ENCODE measurements at regions not wholly inside any gene's neighbourhood (a gene's known extent, or its start where the extent isn't known, plus 50 kb on each side); places are given as distances from the start of the nearest gene placed in this dataset.

DNA sequence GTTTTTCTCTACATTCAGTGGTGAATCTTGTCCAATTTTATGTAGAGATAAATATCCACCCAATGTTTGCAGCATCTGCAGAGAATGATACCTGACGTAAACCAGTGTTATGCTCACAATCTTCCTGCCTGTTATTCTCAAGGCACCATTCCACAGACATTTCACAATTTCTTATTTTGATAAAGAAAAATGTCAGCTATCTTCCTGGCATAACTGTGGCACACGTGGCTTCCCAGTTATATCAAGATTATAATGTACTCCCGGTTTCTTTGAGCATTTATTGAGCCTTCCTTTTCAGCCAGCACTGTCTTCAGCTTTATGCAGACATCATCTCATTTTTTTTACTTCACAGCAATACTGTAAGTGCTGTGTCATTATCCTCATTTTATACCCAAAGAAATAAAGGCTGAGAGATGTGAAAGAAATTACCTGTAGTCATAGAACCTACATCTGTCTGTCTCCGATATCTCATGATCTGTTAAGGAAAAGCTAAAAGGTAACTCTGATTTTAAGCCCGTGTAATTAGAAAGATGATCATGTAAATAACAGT, 1300.8 kb upstream of the TENM3 start:
- Histone ChIP-seq H3K36me3 (ENCODE audit: control insufficient read depth, insufficient read depth, low read length) (no peaks in the 10 kb centered on the region), H3K27me3 (replicated peaks; ENCODE audit: control insufficient read depth, insufficient read depth, low read length) (no peaks in the 10 kb centered on the region), H3K4me3 (ENCODE audit: low read depth, low read length) (no peak overlapping the region), H3K9me3 (no peaks in the 10 kb centered on the region), H3K4me1 (no peaks in the 10 kb centered on the region)
- CTCF ChIA-PET: no interaction called here
- no peak for DNase-seq
- POLR2A ChIA-PET: no interaction called here
- intact Hi-C loops (cut with micrococcal nuclease; ENCODE audit: unreplicated experiment): no loop called here
- Mint-ChIP-seq H3K9me3 (ENCODE audit: unreplicated experiment) (no peaks in the 10 kb centered on the region), H3K27me3 (ENCODE audit: insufficient read depth, unreplicated experiment) (no peaks in the 10 kb centered on the region), H3K27ac (ENCODE audit: unreplicated experiment) (no peak overlapping the region), H3K36me3 (ENCODE audit: insufficient read depth, unreplicated experiment) (no peaks in the 10 kb centered on the region), H3K4me3 (ENCODE audit: unreplicated experiment) (no peak overlapping the region), H3K4me1 (ENCODE audit: low read depth, unreplicated experiment) (no peaks in the 10 kb centered on the region)
- no TSS peak for BruUV-seq (replicated peaks)
- TF ChIP-seq, protein P1, sequence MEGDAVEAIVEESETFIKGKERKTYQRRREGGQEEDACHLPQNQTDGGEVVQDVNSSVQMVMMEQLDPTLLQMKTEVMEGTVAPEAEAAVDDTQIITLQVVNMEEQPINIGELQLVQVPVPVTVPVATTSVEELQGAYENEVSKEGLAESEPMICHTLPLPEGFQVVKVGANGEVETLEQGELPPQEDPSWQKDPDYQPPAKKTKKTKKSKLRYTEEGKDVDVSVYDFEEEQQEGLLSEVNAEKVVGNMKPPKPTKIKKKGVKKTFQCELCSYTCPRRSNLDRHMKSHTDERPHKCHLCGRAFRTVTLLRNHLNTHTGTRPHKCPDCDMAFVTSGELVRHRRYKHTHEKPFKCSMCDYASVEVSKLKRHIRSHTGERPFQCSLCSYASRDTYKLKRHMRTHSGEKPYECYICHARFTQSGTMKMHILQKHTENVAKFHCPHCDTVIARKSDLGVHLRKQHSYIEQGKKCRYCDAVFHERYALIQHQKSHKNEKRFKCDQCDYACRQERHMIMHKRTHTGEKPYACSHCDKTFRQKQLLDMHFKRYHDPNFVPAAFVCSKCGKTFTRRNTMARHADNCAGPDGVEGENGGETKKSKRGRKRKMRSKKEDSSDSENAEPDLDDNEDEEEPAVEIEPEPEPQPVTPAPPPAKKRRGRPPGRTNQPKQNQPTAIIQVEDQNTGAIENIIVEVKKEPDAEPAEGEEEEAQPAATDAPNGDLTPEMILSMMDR (IDR thresholded peaks at IDR 0.05; ENCODE audit: insufficient read depth in 1 of 2, low read depth in 1 of 2, low read length in 1 of 2, severe bottlenecking in 1 of 2, unreplicated experiment in 1 of 2): no peak

DNA sequence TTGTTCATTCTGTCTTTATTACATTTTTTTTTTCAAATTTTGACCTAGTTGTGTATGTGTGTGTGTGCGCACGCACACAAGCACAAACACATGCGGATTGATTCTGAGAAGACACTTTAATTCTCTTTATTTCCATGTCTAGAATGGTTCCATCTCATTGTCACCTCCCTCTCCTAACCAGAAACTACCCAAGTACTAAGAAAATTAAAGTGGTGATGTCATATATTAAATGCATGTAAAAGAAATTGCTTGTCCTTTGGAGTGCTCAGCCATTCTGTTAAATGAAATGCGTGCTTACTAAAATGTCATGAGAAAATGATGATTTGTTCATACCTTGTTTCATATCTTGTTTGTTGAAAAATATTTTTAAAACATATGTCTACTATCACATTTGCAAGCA, 1297.0 kb upstream of the TENM3 start:
- Mint-ChIP-seq H3K9me3 (ENCODE audit: unreplicated experiment) (no peaks in the 10 kb centered on the region), H3K36me3 (ENCODE audit: insufficient read depth, unreplicated experiment) (no peaks in the 10 kb centered on the region), H3K27me3 (ENCODE audit: insufficient read depth, unreplicated experiment) (no peaks in the 10 kb centered on the region), H3K27ac (ENCODE audit: unreplicated experiment) (no peak overlapping the region), H3K4me3 (ENCODE audit: unreplicated experiment) (no peak overlapping the region), H3K4me1 (ENCODE audit: low read depth, unreplicated experiment) (no peaks in the 10 kb centered on the region)
- POLR2A ChIA-PET: no interaction called here
- Histone ChIP-seq H3K27me3 (replicated peaks; ENCODE audit: control insufficient read depth, insufficient read depth, low read length) (no peaks in the 10 kb centered on the region), H3K4me3 (ENCODE audit: low read depth, low read length) (no peak overlapping the region), H3K36me3 (ENCODE audit: control insufficient read depth, insufficient read depth, low read length) (no peaks in the 10 kb centered on the region), H3K4me1 (no peaks in the 10 kb centered on the region), H3K9me3 (no peaks in the 10 kb centered on the region)
- TF ChIP-seq, protein P1 (IDR thresholded peaks at IDR 0.05; ENCODE audit: insufficient read depth in 1 of 2, low read depth in 1 of 2, low read length in 1 of 2, severe bottlenecking in 1 of 2, unreplicated experiment in 1 of 2): no peak
- CTCF ChIA-PET: no interaction called here
- DNase-seq: no peak
- intact Hi-C loops (cut with micrococcal nuclease; ENCODE audit: unreplicated experiment): loop anchor here (5.0 kb wide), 1 partner anchor 279 kb away; no protein-coding TSS in a partner anchor
- no TSS peak for BruUV-seq (replicated peaks)

DNA sequence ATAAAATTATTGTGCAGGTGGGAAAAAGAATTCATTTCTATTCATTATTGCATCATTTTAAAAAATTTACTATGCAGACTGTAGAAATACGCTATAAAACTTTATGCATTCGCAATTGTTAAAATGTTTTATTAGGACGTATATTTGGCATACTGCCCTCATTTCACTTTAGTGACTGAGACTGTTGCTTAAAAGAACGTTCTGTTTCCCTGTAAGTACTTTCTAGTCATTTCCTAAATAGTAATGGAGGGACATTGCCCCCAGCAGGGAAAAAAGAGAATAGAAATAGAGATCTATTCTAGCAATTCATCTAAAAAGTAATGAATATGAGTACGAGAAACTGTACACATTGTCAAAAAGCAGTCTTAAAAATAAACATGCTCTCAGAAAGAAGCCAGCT, 1295.8 kb upstream of the TENM3 start:
- no peak for DNase-seq
- Mint-ChIP-seq H3K4me3 (ENCODE audit: unreplicated experiment) (no peak overlapping the region), H3K36me3 (ENCODE audit: insufficient read depth, unreplicated experiment) (no peaks in the 10 kb centered on the region), H3K27me3 (ENCODE audit: insufficient read depth, unreplicated experiment) (no peaks in the 10 kb centered on the region), H3K9me3 (ENCODE audit: unreplicated experiment) (no peaks in the 10 kb centered on the region), H3K27ac (ENCODE audit: unreplicated experiment) (no peak overlapping the region), H3K4me1 (ENCODE audit: low read depth, unreplicated experiment) (no peaks in the 10 kb centered on the region)
- POLR2A ChIA-PET: no interaction called here
- TF ChIP-seq, protein P1 (IDR thresholded peaks at IDR 0.05; ENCODE audit: insufficient read depth in 1 of 2, low read depth in 1 of 2, low read length in 1 of 2, severe bottlenecking in 1 of 2, unreplicated experiment in 1 of 2): no peak
- no peaks in the 10 kb centered on the region for H3K9me3 ChIP-seq
- H3K27me3 ChIP-seq (replicated peaks; ENCODE audit: control insufficient read depth, insufficient read depth, low read length): no peaks in the 10 kb centered on the region
- H3K4me3 ChIP-seq (ENCODE audit: low read depth, low read length): no peak overlapping the region
- no peaks in the 10 kb centered on the region for H3K4me1 ChIP-seq
- CTCF ChIA-PET: no interaction called here
- no peaks in the 10 kb centered on the region for H3K36me3 ChIP-seq (ENCODE audit: control insufficient read depth, insufficient read depth, low read length)
- no TSS peak for BruUV-seq (replicated peaks)
- intact Hi-C loops (cut with micrococcal nuclease; ENCODE audit: unreplicated experiment): loop anchor here (5.0 kb wide), 1 partner anchor 280 kb away; no protein-coding TSS in a partner anchor

All from Caco-2 (cell line).